K562 (cell line): ENCODE measurements at regions not wholly inside any gene's neighbourhood (a gene's known extent, or its start where the extent isn't known, plus 50 kb on each side); places are given as distances from the start of the nearest gene placed in this dataset.

ENCODE experiments used
- ATAC-seq: fragments of 200-7000 bp; cut with Tn5 transposase; 3 replicates; pipeline ENCODE4 v1.9.1; 2020; ENCODE audit warnings: moderate library complexity
- BruUV-seq: library from RNA; stranded (reverse); fragments of 400-500 nt; replicated peaks from 2 replicates; lab custom pipeline; 2021; lab: Mats Ljungman, UMichigan
- CTCF ChIA-PET: fragments of 300-600 bp; formaldehyde crosslinking; extraction: SDS; loops from one replicate; lab custom pipeline; 2021; ENCODE audit warnings: low intra/inter-chr PET ratio; lab: Yijun Ruan, JAX
- POLR2A ChIA-PET: fragments of 300-600, 350-650 bp; sonication (Branson Sonifier 250); formaldehyde crosslinking; extraction: SDS; loops from one replicate; lab custom pipeline; 2021; ENCODE audit warnings: antibody characterized with exemption, inconsistent platforms; lab: Yijun Ruan, JAX
- DNase-seq, 4 experiments: peaks; one replicate each; pipeline versions ENCODE4 v3.0.0 to v3.0.0-alpha.2; 2011 to 2018; ENCODE audit warnings: low spot score in 3 of 4, mixed read lengths in 3 of 4; ENCODE audit errors: extremely low read depth in 1 of 4
- FAIRE-seq: peaks from 2 replicates; lab custom pipeline; 2011; peaks lifted over from hg19 to GRCh38; lab: Jason Lieb, UNC
- H2AFZ ChIP-seq: 2 replicates; pipeline ENCODE4 v1.6.0; 2011; ENCODE audit warnings: low read depth, low read length, control low read depth, inconsistent platforms
- H3K27ac ChIP-seq: fragments of 200-600 bp; 3 replicates; pipeline ENCODE4 v1.8.0; 2011; ENCODE audit warnings: low read depth, mild to moderate bottlenecking, control low read depth, inconsistent platforms, low read length, moderate library complexity, mixed read lengths; ENCODE audit errors: extremely low read depth
- H3K27me3 ChIP-seq, 2 experiments: fragments of 300-600 bp in 1 of 2; 2 replicates in 1 of 2; 3 replicates in 1 of 2; pipeline versions ENCODE4 v1.6.0 to v1.8.0; 2011; ENCODE audit warnings: inconsistent platforms in 2 of 2, low read length in 2 of 2, mild to moderate bottlenecking in 1 of 2, mixed read lengths in 1 of 2, moderate library complexity in 1 of 2; ENCODE audit not compliant: control insufficient read depth in 2 of 2, insufficient read depth in 2 of 2
- H3K36me3 ChIP-seq: fragments of 300-600 bp; 3 replicates; pipeline ENCODE4 v1.8.0; 2011; ENCODE audit warnings: mild to moderate bottlenecking, low read length, inconsistent platforms; ENCODE audit not compliant: control insufficient read depth, insufficient read depth
- H3K4me1 ChIP-seq, 2 experiments: fragments of 200-600 bp in 1 of 2; replicated peaks in 1 of 2; 2 replicates in 1 of 2; 3 replicates in 1 of 2; pipeline versions ENCODE4 v1.5.1 to v1.8.0; 2011; ENCODE audit warnings: inconsistent platforms in 2 of 2, low read length in 2 of 2, mild to moderate bottlenecking in 1 of 2, mixed read lengths in 1 of 2, moderate library complexity in 1 of 2; ENCODE audit not compliant: control insufficient read depth in 2 of 2, insufficient read depth in 2 of 2
- H3K4me2 ChIP-seq: 2 replicates; pipeline ENCODE4 v1.6.1; 2011; ENCODE audit warnings: low read length, control low read depth, inconsistent platforms, mixed read lengths; ENCODE audit not compliant: insufficient read depth
- H3K4me3 ChIP-seq: fragments of 200-600 bp; sonication (generic), shearing (Covaris generic); 2 replicates; pipeline ENCODE4 v1.5.1; 2016; ENCODE audit warnings: control low read depth, inconsistent platforms
- H3K79me2 ChIP-seq: fragments of 200-600 bp; 3 replicates; pipeline ENCODE4 v1.8.0; 2011; ENCODE audit warnings: low read length, inconsistent platforms; ENCODE audit not compliant: control insufficient read depth, insufficient read depth
- H3K9ac ChIP-seq, 2 experiments: 2 replicates each; pipeline versions ENCODE4 v1.6.0 to v1.6.1; 2011; ENCODE audit warnings: low read depth in 2 of 2, low read length in 2 of 2, control low read depth in 1 of 2, inconsistent platforms in 1 of 2, mild to moderate bottlenecking in 1 of 2, mixed read lengths in 1 of 2; ENCODE audit not compliant: insufficient read depth in 1 of 2
- H3K9me1 ChIP-seq: one replicate; pipeline ENCODE4 v1.6.0; 2011; ENCODE audit warnings: inconsistent platforms, mild to moderate bottlenecking, low read length, moderate library complexity; ENCODE audit not compliant: control insufficient read depth, insufficient read depth
- H3K9me3 ChIP-seq: replicated peaks from 2 replicates; pipeline ENCODE4 v1.5.1; 2011; ENCODE audit warnings: low read depth, low read length, inconsistent platforms; ENCODE audit not compliant: control insufficient read depth, insufficient read depth
- H4K20me1 ChIP-seq: replicated peaks from 2 replicates; pipeline ENCODE4 v1.6.1; 2011; ENCODE audit warnings: low read length, inconsistent platforms, mixed read lengths; ENCODE audit not compliant: control insufficient read depth, insufficient read depth
- ADNP ChIP-seq: fragments of 200-800 bp; sonication (Bioruptor generic); IDR thresholded peaks from 2 replicates; pipeline ENCODE4 v1.6.1; 2016; ENCODE audit warnings: missing genetic modification characterization, missing compliant biosample characterization
- CBX5 ChIP-seq: IDR thresholded peaks from 2 replicates; pipeline ENCODE4 v1.6.1; 2014; ENCODE audit warnings: low read depth, borderline replicate concordance
- NCOA2 ChIP-seq, 2 experiments: fragments of 450-650 bp; IDR thresholded peaks; 2 replicates each; pipeline ENCODE4 v1.6.1; 2018; ENCODE audit warnings: mild to moderate bottlenecking in 2 of 2, moderate library complexity in 1 of 2; ENCODE audit not compliant: partially characterized antibody in 2 of 2
- TAF15 ChIP-seq: fragments of 200-400 bp; formaldehyde crosslinking; IDR thresholded peaks from 2 replicates; pipeline ENCODE4 v1.6.1; 2017; ENCODE audit warnings: mild to moderate bottlenecking, low read depth, low read length, moderate library complexity
- TBP ChIP-seq: optimal IDR thresholded peaks from 2 replicates; pipeline ENCODE3; 2011; ENCODE audit warnings: low read depth, low read length, improper control_type of control experiment
- ZC3H4 ChIP-seq: sonication (generic); formaldehyde crosslinking; IDR thresholded peaks from 2 replicates; pipeline ENCODE4 v1.9.0; 2021; ENCODE audit warnings: missing genetic modification reagents, borderline replicate concordance
- WGBS: fragments of 100-300 bp; shearing (Covaris generic); methylation state at CpG from one replicate; pipeline ENCODE4 v1.1.6; 2016; ENCODE audit warnings: low coverage, mixed read lengths; ENCODE audit not compliant: insufficient coverage; ENCODE audit errors: missing lambda C conversion rate; 5-methylcytosine and 5-hydroxymethylcytosine counted together
- in situ Hi-C: fragments of 300-500 bp; cut with MboI; formaldehyde crosslinking; loops from 4 replicates; pipeline ENCODE4 v1.15.0; 2018; ENCODE audit warnings: inconsistent platforms, mixed read lengths
- intact Hi-C: fragments of 100-400 bp; cut with micrococcal nuclease; formaldehyde crosslinking; loops from 2 replicates; pipeline ENCODE4 v1.14.2; 2022
- TF ChIP-seq, protein P1 (sequence below): fragments of 150-350 bp; IDR thresholded peaks from 2 replicates; pipeline ENCODE4 v1.6.1; 2014; ENCODE audit warnings: low read depth, mild to moderate bottlenecking, low read length, borderline replicate concordance

DNA sequence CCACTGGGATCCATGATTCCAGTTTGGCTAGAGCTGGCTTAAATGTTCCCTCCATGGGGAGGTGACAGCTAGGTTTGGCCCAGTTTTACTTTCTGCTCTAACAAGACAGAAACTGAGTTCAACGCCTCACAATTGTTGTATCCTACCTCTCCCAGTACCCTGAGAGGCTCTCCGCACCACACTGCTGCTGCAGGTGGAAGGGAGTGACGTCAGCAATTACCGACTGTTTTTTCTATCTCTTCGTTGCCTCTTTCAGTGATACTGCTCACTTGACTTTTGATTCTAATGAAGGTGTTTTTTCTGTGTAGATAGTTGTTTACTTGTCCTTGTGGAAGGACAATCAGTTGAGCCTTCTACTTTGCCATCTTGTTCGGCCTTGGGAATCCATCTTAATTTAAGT, 204.9 kb upstream of the DUSP10 start:
- no peaks in the 10 kb centered on the region for H3K4me1 ChIP-seq
- intact Hi-C loops (no loop called here), in situ Hi-C loops (no loop called here)
- no peaks in the 10 kb centered on the region for H4K20me1 ChIP-seq
- H3K27me3 ChIP-seq, result no peaks in the 10 kb centered on the region
- no peak overlapping the region for H3K27ac ChIP-seq
- ChIA-PET CTCF (no interaction called here), POLR2A (no interaction called here)
- no peaks in the 10 kb centered on the region for H3K36me3 ChIP-seq
- no TSS peak for BruUV-seq
- H3K4me3 ChIP-seq, result no peak overlapping the region
- no peak overlapping the region for H3K9ac ChIP-seq
- no peak overlapping the region for H2AFZ ChIP-seq
- TF ChIP-seq ADNP (tag) (no peak), TAF15 (no peak), ZC3H4 (no peak), TBP (no peak), CBX5 (no peak), NCOA2 (IDR thresholded peaks at IDR 0.05; ENCODE audit: partially characterized antibody in 2 of 2) (no peak)
- TF ChIP-seq, protein P1, sequence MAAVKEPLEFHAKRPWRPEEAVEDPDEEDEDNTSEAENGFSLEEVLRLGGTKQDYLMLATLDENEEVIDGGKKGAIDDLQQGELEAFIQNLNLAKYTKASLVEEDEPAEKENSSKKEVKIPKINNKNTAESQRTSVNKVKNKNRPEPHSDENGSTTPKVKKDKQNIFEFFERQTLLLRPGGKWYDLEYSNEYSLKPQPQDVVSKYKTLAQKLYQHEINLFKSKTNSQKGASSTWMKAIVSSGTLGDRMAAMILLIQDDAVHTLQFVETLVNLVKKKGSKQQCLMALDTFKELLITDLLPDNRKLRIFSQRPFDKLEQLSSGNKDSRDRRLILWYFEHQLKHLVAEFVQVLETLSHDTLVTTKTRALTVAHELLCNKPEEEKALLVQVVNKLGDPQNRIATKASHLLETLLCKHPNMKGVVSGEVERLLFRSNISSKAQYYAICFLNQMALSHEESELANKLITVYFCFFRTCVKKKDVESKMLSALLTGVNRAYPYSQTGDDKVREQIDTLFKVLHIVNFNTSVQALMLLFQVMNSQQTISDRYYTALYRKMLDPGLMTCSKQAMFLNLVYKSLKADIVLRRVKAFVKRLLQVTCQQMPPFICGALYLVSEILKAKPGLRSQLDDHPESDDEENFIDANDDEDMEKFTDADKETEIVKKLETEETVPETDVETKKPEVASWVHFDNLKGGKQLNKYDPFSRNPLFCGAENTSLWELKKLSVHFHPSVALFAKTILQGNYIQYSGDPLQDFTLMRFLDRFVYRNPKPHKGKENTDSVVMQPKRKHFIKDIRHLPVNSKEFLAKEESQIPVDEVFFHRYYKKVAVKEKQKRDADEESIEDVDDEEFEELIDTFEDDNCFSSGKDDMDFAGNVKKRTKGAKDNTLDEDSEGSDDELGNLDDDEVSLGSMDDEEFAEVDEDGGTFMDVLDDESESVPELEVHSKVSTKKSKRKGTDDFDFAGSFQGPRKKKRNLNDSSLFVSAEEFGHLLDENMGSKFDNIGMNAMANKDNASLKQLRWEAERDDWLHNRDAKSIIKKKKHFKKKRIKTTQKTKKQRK, result no peak
- ATAC-seq, result no peak
- FAIRE-seq, result no peak
- no peaks in the 10 kb centered on the region for H3K9me1 ChIP-seq
- no peaks in the 10 kb centered on the region for H3K79me2 ChIP-seq
- DNase-seq, result no peak
- peaks cover 11% of the 10 kb centered on the region for H3K9me3 ChIP-seq
- H3K4me2 ChIP-seq, result no peak overlapping the region
- WGBS, result 21% methylated on average over 6 of the region's 6 CpGs
